ELR (cell line): ENCODE measurements at regions not wholly inside any gene's neighbourhood (a gene's known extent, or its start where the extent isn't known, plus 50 kb on each side); places are given as distances from the start of the nearest gene placed in this dataset.
A peak's percentile ranks its signal among the peaks of the same experiment; 100 is the strongest.

Source experiments
- DNase-seq: peaks from one replicate; pipeline ENCODE4 v3.0.0-alpha.2; 2015; ENCODE audit warnings: low read depth

- DNase-seq: no peak
These were observed 100.6 kb upstream of the MLIP start for GRCh38 chr6:54010340-54011276.

GRCh38 chr6:54011277-54011648, 100.0 kb upstream of the MLIP start:
- no peak for DNase-seq

GRCh38 chr6:54013966-54014365, 97.3 kb upstream of the MLIP start:
- no peak for DNase-seq

GRCh38 chr6:54014440-54014839, 96.8 kb upstream of the MLIP start:
- no peak for DNase-seq

- DNase-seq: no peak
These were observed 93.4 kb upstream of the MLIP start for GRCh38 chr6:54017877-54018276.

- no peak for DNase-seq
These were observed 92.5 kb upstream of the MLIP start for GRCh38 chr6:54018722-54019121.

- DNase-seq: no peak
These were observed 91.4 kb upstream of the MLIP start for GRCh38 chr6:54019860-54020259.

GRCh38 chr6:54020334-54020733, 90.9 kb upstream of the MLIP start:
- peak; percentile 10 for DNase-seq

- no peak for DNase-seq
These were observed 84.4 kb upstream of the MLIP start for GRCh38 chr6:54026652-54027400.

GRCh38 chr6:54028170-54028569, 83.1 kb upstream of the MLIP start:
- DNase-seq: no peak

- DNase-seq: no peak
These were observed 82.1 kb upstream of the MLIP start for GRCh38 chr6:54029187-54029586.

GRCh38 chr6:54031169-54031568, 80.1 kb upstream of the MLIP start:
- DNase-seq: no peak

- no peak for DNase-seq
These were observed 73.9 kb upstream of the MLIP start for GRCh38 chr6:54037277-54037779.

- no peak for DNase-seq
These were observed 70.7 kb upstream of the MLIP start for GRCh38 chr6:54040545-54040944.

GRCh38 chr6:54041239-54041638, 70.0 kb upstream of the MLIP start:
- no peak for DNase-seq

GRCh38 chr6:54043360-54043759, 67.9 kb upstream of the MLIP start:
- no peak for DNase-seq

GRCh38 chr6:54044059-54044458, 67.2 kb upstream of the MLIP start:
- no peak for DNase-seq

GRCh38 chr6:54048782-54049181, 62.5 kb upstream of the MLIP start:
- no peak for DNase-seq

- no peak for DNase-seq
These were observed 60.5 kb upstream of the MLIP start for GRCh38 chr6:54050750-54051149.

- DNase-seq: peak; percentile 73
These were observed 57.3 kb upstream of the MLIP start for GRCh38 chr6:54053881-54054391.

GRCh38 chr6:54056105-54056504, 55.1 kb upstream of the MLIP start:
- no peak for DNase-seq

GRCh38 chr6:54057058-54057457, 54.2 kb upstream of the MLIP start:
- no peak for DNase-seq

- no peak for DNase-seq
These were observed 53.0 kb upstream of the MLIP start for GRCh38 chr6:54058236-54058635.
